ENCODE measurements at regions not wholly inside any gene's neighbourhood (a gene's known extent, or its start where the extent isn't known, plus 50 kb on each side); places are given as distances from the start of the nearest gene placed in this dataset.

- TF ChIP-seq POLR2AphosphoS5 (IDR thresholded peaks at IDR 0.05; ENCODE audit: low read depth, low read length) (no peak), POLR2A (IDR thresholded peaks at IDR 0.05; ENCODE audit: low read depth, low read length) (no peak)
Measured at GRCh38 chr5:74231697-74232096, 408.8 kb downstream of the ENC1 start.
